NT2/D1 (cell line): ENCODE measurements at regions not wholly inside any gene's neighbourhood (a gene's known extent, or its start where the extent isn't known, plus 50 kb on each side); places are given as distances from the start of the nearest gene placed in this dataset.

Source experiments
- SUZ12 ChIP-seq: IDR thresholded peaks from 2 replicates; pipeline ENCODE4 v1.6.1; 2011; ENCODE audit not compliant: insufficient read length, insufficient read depth; ENCODE audit errors: extremely low read depth
- YY1 ChIP-seq: IDR thresholded peaks from 2 replicates; pipeline ENCODE4 v1.6.1; 2011; ENCODE audit not compliant: insufficient read length, insufficient read depth
- ZNF274 ChIP-seq: IDR thresholded peaks from 2 replicates; pipeline ENCODE4 v1.6.1; 2011; ENCODE audit warnings: mild to moderate bottlenecking, low read depth, low read length

DNA sequence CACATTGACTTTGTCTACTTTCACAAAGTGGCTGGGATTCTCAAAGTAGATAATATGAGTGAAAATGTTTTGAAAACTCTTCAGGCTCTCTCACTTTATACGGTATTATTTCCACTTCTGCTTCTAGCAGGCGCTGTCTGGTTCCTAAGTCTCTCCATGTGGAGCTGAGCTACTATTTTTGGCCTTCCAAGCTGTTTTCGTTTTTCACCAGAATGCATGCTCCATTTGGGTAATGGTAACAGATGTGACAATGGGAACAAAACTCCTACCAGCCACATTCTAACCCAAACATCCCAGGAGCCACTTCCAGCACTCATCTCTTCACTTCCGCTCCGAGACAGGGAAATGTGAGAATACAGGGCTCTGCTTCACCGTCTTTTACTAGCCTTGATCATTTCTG, 586.7 kb downstream of the NTRK3 start:
- TF ChIP-seq YY1 (no peak), SUZ12 (no peak), ZNF274 (no peak)
